ENCODE measurements at regions not wholly inside any gene's neighbourhood (a gene's known extent, or its start where the extent isn't known, plus 50 kb on each side); places are given as distances from the start of the nearest gene placed in this dataset.

DNA sequence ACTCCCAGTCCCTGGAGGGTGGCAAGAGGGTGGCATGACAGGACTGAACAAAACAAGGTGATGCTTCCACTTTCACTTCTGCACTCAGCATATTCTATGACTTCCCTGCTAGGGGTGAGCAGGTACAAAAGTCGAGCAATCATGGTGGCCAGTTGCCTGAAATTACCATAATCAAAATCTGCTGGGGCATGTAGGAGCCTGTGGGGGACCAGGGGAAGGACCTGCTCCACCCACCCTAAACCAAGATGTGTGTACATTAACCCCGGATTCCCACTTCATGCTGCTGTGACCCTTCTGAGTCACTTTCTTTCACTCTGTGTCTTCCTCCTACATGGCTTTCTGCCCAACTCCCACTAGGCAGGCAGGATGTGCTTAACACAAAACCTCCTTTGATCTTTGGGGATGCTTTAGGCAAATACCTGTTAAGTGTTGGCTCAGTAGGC, 73.3 kb upstream of the PHF24 start:
- TF ChIP-seq EZH2 (IDR thresholded peaks at IDR 0.05; ENCODE audit: low read length, unreplicated experiment) = no peak
- TF ChIP-seq, protein P1, sequence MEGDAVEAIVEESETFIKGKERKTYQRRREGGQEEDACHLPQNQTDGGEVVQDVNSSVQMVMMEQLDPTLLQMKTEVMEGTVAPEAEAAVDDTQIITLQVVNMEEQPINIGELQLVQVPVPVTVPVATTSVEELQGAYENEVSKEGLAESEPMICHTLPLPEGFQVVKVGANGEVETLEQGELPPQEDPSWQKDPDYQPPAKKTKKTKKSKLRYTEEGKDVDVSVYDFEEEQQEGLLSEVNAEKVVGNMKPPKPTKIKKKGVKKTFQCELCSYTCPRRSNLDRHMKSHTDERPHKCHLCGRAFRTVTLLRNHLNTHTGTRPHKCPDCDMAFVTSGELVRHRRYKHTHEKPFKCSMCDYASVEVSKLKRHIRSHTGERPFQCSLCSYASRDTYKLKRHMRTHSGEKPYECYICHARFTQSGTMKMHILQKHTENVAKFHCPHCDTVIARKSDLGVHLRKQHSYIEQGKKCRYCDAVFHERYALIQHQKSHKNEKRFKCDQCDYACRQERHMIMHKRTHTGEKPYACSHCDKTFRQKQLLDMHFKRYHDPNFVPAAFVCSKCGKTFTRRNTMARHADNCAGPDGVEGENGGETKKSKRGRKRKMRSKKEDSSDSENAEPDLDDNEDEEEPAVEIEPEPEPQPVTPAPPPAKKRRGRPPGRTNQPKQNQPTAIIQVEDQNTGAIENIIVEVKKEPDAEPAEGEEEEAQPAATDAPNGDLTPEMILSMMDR (conservative IDR thresholded peaks at IDR 0.05; ENCODE audit: low read depth, low read length) = no peak
- TF ChIP-seq EZH2phosphoT487 (IDR thresholded peaks at IDR 0.05; ENCODE audit: borderline replicate concordance, low read length) = no peak

All from PC-3 (cell line).